Vagina (tissue), 2 donors: ENCODE measurements at regions not wholly inside any gene's neighbourhood (a gene's known extent, or its start where the extent isn't known, plus 50 kb on each side); places are given as distances from the start of the nearest gene placed in this dataset.
A peak's percentile ranks its signal among the peaks of the same experiment; 100 is the strongest.

Experiments
- DNase-seq, 2 donors: peaks; one replicate each; pipeline ENCODE4 v3.0.0-alpha.2; 2017; ENCODE audit errors: extremely low spot score in 2 of 2
- H3K27ac ChIP-seq: fragments of 200-600 bp; sonication (generic); one replicate; pipeline ENCODE4 v1.5.1; 2019
- H3K27me3 ChIP-seq: fragments of 200-600 bp; sonication (generic); one replicate; pipeline ENCODE4 v1.5.1; 2019
- H3K36me3 ChIP-seq, 2 donors: fragments of 200-600 bp; sonication (generic); one replicate each; pipeline ENCODE4 v1.5.1; 2017 to 2019
- H3K4me1 ChIP-seq: fragments of 200-600 bp; sonication (generic); one replicate; pipeline ENCODE4 v1.5.1; 2019
- H3K4me3 ChIP-seq, 2 donors: fragments of 200-600 bp; sonication (generic); 1 replicate in 1 of 2; 2 replicates in 1 of 2; pipeline ENCODE4 v1.5.1; 2016 to 2019
- H3K9me3 ChIP-seq: fragments of 200-600 bp; sonication (generic); one replicate; pipeline ENCODE4 v1.5.1; 2019
- CTCF ChIP-seq, 3 experiments: fragments of 450-650 bp in 2 of 3; fragments of 200-600 bp in 1 of 3; sonication (generic) in 1 of 3; IDR thresholded peaks; one replicate each; pipeline ENCODE4 v1.5.1; 2017 to 2019; ENCODE audit warnings: antibody characterized with exemption in 3 of 3, mild to moderate bottlenecking in 2 of 3, moderate library complexity in 2 of 3
- POLR2A ChIP-seq, 2 donors: fragments of 450-650 bp; IDR thresholded peaks; one replicate each; pipeline ENCODE4 v1.6.1; 2017; ENCODE audit warnings: antibody characterized with exemption in 2 of 2, mild to moderate bottlenecking in 2 of 2, moderate library complexity in 2 of 2
- POLR2AphosphoS5 ChIP-seq, 2 donors: sonication (generic); formaldehyde crosslinking; IDR thresholded peaks; one replicate each; pipeline ENCODE4 v1.9.0; 2017; ENCODE audit warnings: antibody characterized with exemption in 2 of 2, mild to moderate bottlenecking in 2 of 2, low read depth in 1 of 2; ENCODE audit not compliant: insufficient read depth in 1 of 2
- intact Hi-C: fragments of 100-400 bp; cut with DNase I; formaldehyde crosslinking; loops from one replicate; pipeline ENCODE4 v1.15.1; 2023

- H3K9me3 ChIP-seq: no peaks in the 10 kb centered on the region
- no peaks in the 10 kb centered on the region for H3K4me1 ChIP-seq
- TF ChIP-seq CTCF (IDR thresholded peaks at IDR 0.05) (no peak), POLR2A (IDR thresholded peaks at IDR 0.05) (no peak), POLR2AphosphoS5 (IDR thresholded peaks at IDR 0.05; ENCODE audit: insufficient read depth in 1 of 2, low read depth in 1 of 2) (no peak)
- H3K36me3 ChIP-seq: no peaks in the 10 kb centered on the region
- intact Hi-C loops: no loop called here
- no peak overlapping the region for H3K4me3 ChIP-seq
- no peak overlapping the region for H3K27ac ChIP-seq
- DNase-seq: peak in 1 of 2 donors; percentile 55
- no peaks in the 10 kb centered on the region for H3K27me3 ChIP-seq
Measured at GRCh38 chr13:111659219-111659775, 338.9 kb downstream of the TEX29 start.

DNA sequence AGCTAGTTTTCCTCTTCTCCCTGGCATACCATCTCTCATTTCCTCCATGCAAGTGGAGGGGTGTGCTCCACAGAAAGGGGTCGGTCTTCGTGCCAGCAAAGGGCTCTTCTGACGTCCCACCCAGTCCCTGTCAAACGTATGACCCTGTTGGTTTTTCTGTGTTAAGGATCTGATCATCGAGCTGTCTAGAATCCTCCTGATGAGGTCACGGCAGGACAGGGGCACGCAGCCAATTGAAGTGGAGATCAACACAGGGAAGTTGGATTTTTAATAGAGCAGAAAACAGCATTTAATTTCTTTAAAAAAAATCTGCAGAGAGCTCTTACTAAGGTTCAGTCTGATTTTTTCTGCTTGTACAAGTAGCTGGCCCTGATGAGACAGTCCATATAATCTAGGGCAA, 339.4 kb downstream of the TEX29 start:
- Histone ChIP-seq H3K4me3 (no peak overlapping the region), H3K9me3 (no peaks in the 10 kb centered on the region), H3K4me1 (no peaks in the 10 kb centered on the region), H3K27ac (no peak overlapping the region), H3K36me3 (no peaks in the 10 kb centered on the region), H3K27me3 (no peaks in the 10 kb centered on the region)
- no peak for DNase-seq
- intact Hi-C loops: no loop called here
- TF ChIP-seq CTCF (IDR thresholded peaks at IDR 0.05) (no peak), POLR2A (IDR thresholded peaks at IDR 0.05) (no peak), POLR2AphosphoS5 (IDR thresholded peaks at IDR 0.05; ENCODE audit: insufficient read depth in 1 of 2, low read depth in 1 of 2) (no peak)

- H3K4me3 ChIP-seq: no peak overlapping the region
- H3K27ac ChIP-seq: no peak overlapping the region
- no peaks in the 10 kb centered on the region for H3K36me3 ChIP-seq
- H3K9me3 ChIP-seq: no peaks in the 10 kb centered on the region
- intact Hi-C loops: no loop called here
- TF ChIP-seq POLR2A (IDR thresholded peaks at IDR 0.05) (no peak), POLR2AphosphoS5 (IDR thresholded peaks at IDR 0.05; ENCODE audit: insufficient read depth in 1 of 2, low read depth in 1 of 2) (no peak), CTCF (IDR thresholded peaks at IDR 0.05) (no peak)
- no peaks in the 10 kb centered on the region for H3K4me1 ChIP-seq
- no peaks in the 10 kb centered on the region for H3K27me3 ChIP-seq
- peak in 1 of 2 donors; percentile 31 for DNase-seq
Measured at GRCh38 chr13:111661052-111661451, 340.6 kb downstream of the TEX29 start.

DNA sequence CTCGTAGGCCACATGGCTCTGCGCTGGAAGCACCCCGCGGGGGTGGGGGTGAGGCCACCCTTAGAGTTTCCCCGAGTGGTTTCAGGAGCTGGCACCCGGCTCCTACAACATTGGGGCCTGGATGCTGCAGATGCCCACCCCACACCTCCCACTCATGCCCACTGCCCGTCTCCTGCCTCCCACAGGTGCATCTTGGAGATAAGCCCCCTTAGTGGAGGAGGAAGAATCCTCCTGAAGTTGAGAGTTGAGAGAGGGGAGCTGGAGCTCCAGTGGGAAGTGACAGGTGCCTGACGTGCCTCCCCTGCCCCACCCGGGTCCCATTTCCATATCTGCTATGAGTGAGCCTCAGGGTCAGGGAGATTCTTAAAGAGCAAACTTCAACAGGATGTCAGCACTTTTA, 341.3 kb downstream of the TEX29 start:
- H3K36me3 ChIP-seq: no peaks in the 10 kb centered on the region
- no peak overlapping the region for H3K27ac ChIP-seq
- TF ChIP-seq CTCF (IDR thresholded peaks at IDR 0.05): no peak
- H3K4me1 ChIP-seq: no peaks in the 10 kb centered on the region
- H3K9me3 ChIP-seq: no peaks in the 10 kb centered on the region
- H3K4me3 ChIP-seq: no peak overlapping the region
- peak in 1 of 2 donors; percentile 49 for DNase-seq
- no peaks in the 10 kb centered on the region for H3K27me3 ChIP-seq
- intact Hi-C loops: no loop called here

DNA sequence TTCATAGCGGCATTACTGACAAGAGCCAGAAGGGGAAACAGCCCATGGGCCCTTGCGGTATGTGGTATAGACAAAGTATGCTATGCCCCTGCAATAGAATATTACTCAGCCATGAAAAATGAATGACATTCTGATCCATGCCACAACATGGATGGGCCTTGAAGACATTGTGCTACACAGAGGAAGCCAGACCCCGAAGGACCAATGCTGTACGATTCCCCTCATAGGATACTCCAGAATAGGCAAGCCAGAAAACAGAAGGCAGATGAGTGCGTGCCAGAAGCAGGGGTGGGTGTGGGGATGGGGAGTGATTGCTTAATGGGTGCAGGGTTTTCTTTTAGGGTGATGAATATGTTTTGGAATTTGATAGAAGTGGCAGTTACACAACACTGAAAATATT, 342.0 kb downstream of the TEX29 start:
- H3K9me3 ChIP-seq: no peaks in the 10 kb centered on the region
- TF ChIP-seq CTCF (IDR thresholded peaks at IDR 0.05) (no peak), POLR2A (IDR thresholded peaks at IDR 0.05) (no peak), POLR2AphosphoS5 (IDR thresholded peaks at IDR 0.05; ENCODE audit: insufficient read depth in 1 of 2, low read depth in 1 of 2) (no peak)
- intact Hi-C loops: no loop called here

More for the DNA sequence above, 342.0 kb downstream of the TEX29 start:
- Histone ChIP-seq H3K27ac (no peak overlapping the region), H3K4me1 (no peaks in the 10 kb centered on the region), H3K36me3 (no peaks in the 10 kb centered on the region), H3K27me3 (no peaks in the 10 kb centered on the region), H3K4me3 (no peak overlapping the region)
- peak in 1 of 2 donors; percentile 55 for DNase-seq
